ENCODE measurements at regions not wholly inside any gene's neighbourhood (a gene's known extent, or its start where the extent isn't known, plus 50 kb on each side); places are given as distances from the start of the nearest gene placed in this dataset.
"Not testable (repeated sequence)": the region's sequence is repeated elsewhere in the genome, so short reads cannot be mapped to it uniquely, and the experiment has no call there.

GRCh38 chrY:10627116-10627515 lies 1099.4 kb downstream of the TSPY10 start:
- Histone ChIP-seq H3K4me2 (ENCODE audit: control insufficient read depth, extremely low read depth, insufficient read depth, low read depth, low read length) (no peak overlapping the region), H3K9me1 (ENCODE audit: control insufficient read depth, extremely low read depth, insufficient read depth, low read length) (no peaks in the 10 kb centered on the region), H3K9ac (ENCODE audit: control insufficient read depth, extremely low read depth, insufficient read depth, low read length) (no peak overlapping the region), H3K9me3 (ENCODE audit: control insufficient read depth, low read depth, low read length) (no peaks in the 10 kb centered on the region), H3K4me3 (ENCODE audit: control insufficient read depth in 2 of 3, extremely low read depth in 1 of 3, insufficient read depth in 2 of 3, low read depth in 1 of 3, low read length in 3 of 3) (no peak overlapping the region), H3K36me3 (ENCODE audit: control insufficient read depth in 2 of 2, extremely low read depth in 1 of 2, insufficient read depth in 2 of 2, low read length in 2 of 2) (no peaks in the 10 kb centered on the region), H4K20me1 (ENCODE audit: control insufficient read depth, extremely low read depth, insufficient read depth, low read length) (no peaks in the 10 kb centered on the region), H3K79me2 (ENCODE audit: control insufficient read depth, insufficient read depth, low read length) (no peaks in the 10 kb centered on the region), H3K27me3 (ENCODE audit: control insufficient read depth, extremely low read depth, insufficient read depth, low read length) (no peaks in the 10 kb centered on the region), H2AFZ (ENCODE audit: control insufficient read depth, low read length) (no peak overlapping the region), H3K27ac (ENCODE audit: control insufficient read depth, insufficient read depth, low read length) (no peak overlapping the region), H3K4me1 (ENCODE audit: control insufficient read depth, extremely low read depth, insufficient read depth, low read length) (no peaks in the 10 kb centered on the region)
- dilution Hi-C loops (cut with MboI; ENCODE audit: extremely low pct_ligation_motif_present, low sequenced_read_pairs): no loop called here
- DNase-seq (ENCODE audit: low read depth, low spot score): peak; percentile 99
- FAIRE-seq: no peak
- TF ChIP-seq CTCF (optimal IDR thresholded peaks at IDR 0.05 in 1 of 3, IDR thresholded peaks at IDR 0.05 in 1 of 3, conservative IDR thresholded peaks at IDR 0.05 in 1 of 3; ENCODE audit: extremely low read depth in 1 of 3, insufficient read depth in 2 of 3, low read length in 3 of 3) (no peak), EZH2 (IDR thresholded peaks at IDR 0.05; ENCODE audit: low read length) (no peak)

- H4K20me1 ChIP-seq (ENCODE audit: control insufficient read depth, extremely low read depth, insufficient read depth, low read length); H3K27ac ChIP-seq (ENCODE audit: control insufficient read depth, insufficient read depth, low read length); H3K9me3 ChIP-seq (ENCODE audit: control insufficient read depth, low read depth, low read length); H3K4me3 ChIP-seq (ENCODE audit: control insufficient read depth in 2 of 3, extremely low read depth in 1 of 3, insufficient read depth in 2 of 3, low read depth in 1 of 3, low read length in 3 of 3); H3K9me1 ChIP-seq (ENCODE audit: control insufficient read depth, extremely low read depth, insufficient read depth, low read length); dilution Hi-C loops (cut with MboI; ENCODE audit: extremely low pct_ligation_motif_present, low sequenced_read_pairs); H3K9ac ChIP-seq (ENCODE audit: control insufficient read depth, extremely low read depth, insufficient read depth, low read length); H3K36me3 ChIP-seq (ENCODE audit: control insufficient read depth in 2 of 2, extremely low read depth in 1 of 2, insufficient read depth in 2 of 2, low read length in 2 of 2); H2AFZ ChIP-seq (ENCODE audit: control insufficient read depth, low read length); H3K4me2 ChIP-seq (ENCODE audit: control insufficient read depth, extremely low read depth, insufficient read depth, low read depth, low read length); FAIRE-seq; H3K79me2 ChIP-seq (ENCODE audit: control insufficient read depth, insufficient read depth, low read length); H3K4me1 ChIP-seq (ENCODE audit: control insufficient read depth, extremely low read depth, insufficient read depth, low read length); H3K27me3 ChIP-seq (ENCODE audit: control insufficient read depth, extremely low read depth, insufficient read depth, low read length); DNase-seq (ENCODE audit: low read depth, low spot score): not testable (repeated sequence)
Observed at GRCh38 chrY:10648813-10649212, 1121.1 kb downstream of the TSPY10 start.

- H3K36me3 ChIP-seq (ENCODE audit: control insufficient read depth in 2 of 2, extremely low read depth in 1 of 2, insufficient read depth in 2 of 2, low read length in 2 of 2); dilution Hi-C loops (cut with MboI; ENCODE audit: extremely low pct_ligation_motif_present, low sequenced_read_pairs); H3K4me3 ChIP-seq (ENCODE audit: control insufficient read depth in 2 of 3, extremely low read depth in 1 of 3, insufficient read depth in 2 of 3, low read depth in 1 of 3, low read length in 3 of 3); H3K9ac ChIP-seq (ENCODE audit: control insufficient read depth, extremely low read depth, insufficient read depth, low read length); H3K79me2 ChIP-seq (ENCODE audit: control insufficient read depth, insufficient read depth, low read length); H3K27me3 ChIP-seq (ENCODE audit: control insufficient read depth, extremely low read depth, insufficient read depth, low read length); H3K9me3 ChIP-seq (ENCODE audit: control insufficient read depth, low read depth, low read length); H3K27ac ChIP-seq (ENCODE audit: control insufficient read depth, insufficient read depth, low read length); H3K4me1 ChIP-seq (ENCODE audit: control insufficient read depth, extremely low read depth, insufficient read depth, low read length); FAIRE-seq; DNase-seq (ENCODE audit: low read depth, low spot score); H3K9me1 ChIP-seq (ENCODE audit: control insufficient read depth, extremely low read depth, insufficient read depth, low read length); H2AFZ ChIP-seq (ENCODE audit: control insufficient read depth, low read length); H4K20me1 ChIP-seq (ENCODE audit: control insufficient read depth, extremely low read depth, insufficient read depth, low read length); H3K4me2 ChIP-seq (ENCODE audit: control insufficient read depth, extremely low read depth, insufficient read depth, low read depth, low read length): not testable (repeated sequence)
Observed at GRCh38 chrY:10657120-10657519, 1129.4 kb downstream of the TSPY10 start.

Data from keratinocyte (primary cell).